Gastroesophageal sphincter (tissue), 4 donors: ENCODE measurements at regions not wholly inside any gene's neighbourhood (a gene's known extent, or its start where the extent isn't known, plus 50 kb on each side); places are given as distances from the start of the nearest gene placed in this dataset.

ENCODE experiments used
- ATAC-seq: fragments of 150-250 bp; one replicate; pipeline ENCODE4 v1.9.1; 2016; ENCODE audit warnings: mild to moderate bottlenecking, moderate library complexity
- H3K27ac ChIP-seq, 4 donors: fragments of 200-600 bp; sonication (generic) in 3 of 4; 1 replicate in 3 of 4; 2 replicates in 1 of 4; pipeline ENCODE4 v1.5.1; 2016 to 2019
- H3K27me3 ChIP-seq: fragments of 200-600 bp; sonication (generic); one replicate; pipeline ENCODE4 v1.5.1; 2019
- H3K36me3 ChIP-seq, 2 donors: fragments of 200-600 bp; sonication (generic); one replicate each; pipeline ENCODE4 v1.5.1; 2019; ENCODE audit warnings: control low read depth in 1 of 2
- H3K4me1 ChIP-seq, 3 donors: fragments of 200-600 bp; sonication (generic); 1 replicate in 2 of 3; 2 replicates in 1 of 3; pipeline ENCODE4 v1.5.1; 2016 to 2019; ENCODE audit warnings: control low read depth in 2 of 3
- H3K4me3 ChIP-seq, 2 donors: fragments of 200-600 bp; sonication (generic); one replicate each; pipeline ENCODE4 v1.5.1; 2019; ENCODE audit warnings: mild to moderate bottlenecking in 1 of 2, moderate library complexity in 1 of 2
- H3K9me3 ChIP-seq, 3 donors: fragments of 200-600 bp; sonication (generic); one replicate each; pipeline ENCODE4 v1.5.1; 2017 to 2019; ENCODE audit warnings: control low read depth in 2 of 3
- EP300 ChIP-seq: sonication (generic); formaldehyde crosslinking; IDR thresholded peaks from one replicate; pipeline ENCODE4 v1.6.1; 2017; ENCODE audit warnings: antibody characterized with exemption, mild to moderate bottlenecking
- POLR2A ChIP-seq, 2 donors: fragments of 450-650 bp; IDR thresholded peaks; one replicate each; pipeline ENCODE4 v1.6.1; 2017; ENCODE audit warnings: antibody characterized with exemption in 2 of 2, mild to moderate bottlenecking in 2 of 2, moderate library complexity in 1 of 2
- POLR2AphosphoS5 ChIP-seq: sonication (generic); formaldehyde crosslinking; IDR thresholded peaks from one replicate; pipeline ENCODE4 v1.6.1; 2017; ENCODE audit warnings: antibody characterized with exemption
- whole genome bisulfite sequencing, 2 donors: methylation state at CpG; one replicate each; pipeline ENCODE4 v1.1.5; 2018; ENCODE audit warnings: low coverage in 1 of 2; 5-methylcytosine and 5-hydroxymethylcytosine counted together
- TF ChIP-seq, protein P1 (sequence below), 4 experiments: fragments of 200-600 bp in 2 of 4; fragments of 450-650 bp in 2 of 4; sonication (generic) in 1 of 4; IDR thresholded peaks; one replicate each; pipeline ENCODE4 v1.5.1; 2017 to 2019; ENCODE audit warnings: antibody characterized with exemption in 4 of 4, mild to moderate bottlenecking in 2 of 4, moderate library complexity in 2 of 4

DNA sequence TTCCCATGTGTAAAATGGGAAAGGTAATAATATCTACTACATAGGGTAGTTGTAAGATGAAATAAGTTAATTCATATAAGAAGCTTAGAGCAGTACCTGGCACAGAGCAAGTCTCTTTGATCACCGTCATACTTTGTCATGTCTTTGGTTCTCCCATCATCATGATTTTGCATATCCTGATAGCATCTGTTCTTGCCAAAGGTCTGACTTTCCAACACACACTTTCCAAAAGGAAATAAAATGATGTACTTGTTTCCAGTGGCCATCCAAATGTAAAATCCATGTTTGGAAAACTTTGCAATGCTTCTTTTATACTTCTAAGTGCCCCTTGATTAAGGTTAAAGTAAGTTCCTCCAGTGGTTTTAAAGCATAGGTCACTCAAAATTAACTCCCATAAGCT is 266.9 kb upstream of the PTGER4 start:
- H3K27ac ChIP-seq: no peak overlapping the region
- H3K4me3 ChIP-seq: no peak overlapping the region
- TF ChIP-seq POLR2A (IDR thresholded peaks at IDR 0.05) (no peak), EP300 (no peak), POLR2AphosphoS5 (no peak)
- H3K36me3 ChIP-seq: no peaks in the 10 kb centered on the region
- peaks cover 0 to 7% (median 0%) of the 10 kb centered on the region in 3 donors for H3K4me1 ChIP-seq
- no peak for ATAC-seq
- H3K27me3 ChIP-seq: no peaks in the 10 kb centered on the region
- H3K9me3 ChIP-seq: no peaks in the 10 kb centered on the region
- WGBS, 2 donors: 82 to 88% methylated on average over 1 of the region's 1 CpG

DNA sequence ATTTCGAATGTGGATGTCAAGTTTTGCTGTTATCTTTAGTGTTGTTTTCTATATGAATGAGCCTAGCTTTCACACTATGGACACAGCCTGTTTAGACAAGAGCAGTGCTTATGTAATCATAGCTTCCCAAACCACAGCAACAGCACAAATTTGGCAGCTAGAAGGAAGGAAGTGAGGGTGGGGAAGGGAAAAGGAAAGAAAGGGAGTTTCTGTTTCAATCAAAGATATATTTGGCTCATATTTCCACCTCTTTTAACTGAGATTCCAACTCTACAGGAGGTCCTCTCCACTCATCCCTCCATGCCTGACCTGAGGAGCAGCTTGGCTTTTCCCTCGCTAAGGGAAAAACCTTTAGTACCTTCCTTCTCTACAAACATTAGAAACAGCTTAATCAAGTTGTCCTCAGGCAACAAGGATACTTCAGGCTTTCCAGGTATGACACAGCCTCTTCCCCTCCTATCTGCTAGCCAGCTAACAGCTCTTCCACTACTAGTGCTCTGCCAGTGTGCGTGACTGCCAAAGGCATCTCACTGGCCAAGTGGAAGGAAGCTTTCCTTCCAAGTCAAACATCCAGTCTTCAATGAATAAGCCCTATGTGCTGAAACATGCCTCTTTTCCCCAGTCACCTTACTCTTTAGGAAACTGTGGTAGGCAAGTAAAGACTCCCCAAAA is 268.6 kb upstream of the PTGER4 start:
- H3K27ac ChIP-seq: peak overlapping the region in 2 of 4 donors; percentile 2 to 29
- TF ChIP-seq POLR2AphosphoS5: no peak
- no peak for TF ChIP-seq EP300
- TF ChIP-seq POLR2A (IDR thresholded peaks at IDR 0.05): no peak
- TF ChIP-seq, protein P1, sequence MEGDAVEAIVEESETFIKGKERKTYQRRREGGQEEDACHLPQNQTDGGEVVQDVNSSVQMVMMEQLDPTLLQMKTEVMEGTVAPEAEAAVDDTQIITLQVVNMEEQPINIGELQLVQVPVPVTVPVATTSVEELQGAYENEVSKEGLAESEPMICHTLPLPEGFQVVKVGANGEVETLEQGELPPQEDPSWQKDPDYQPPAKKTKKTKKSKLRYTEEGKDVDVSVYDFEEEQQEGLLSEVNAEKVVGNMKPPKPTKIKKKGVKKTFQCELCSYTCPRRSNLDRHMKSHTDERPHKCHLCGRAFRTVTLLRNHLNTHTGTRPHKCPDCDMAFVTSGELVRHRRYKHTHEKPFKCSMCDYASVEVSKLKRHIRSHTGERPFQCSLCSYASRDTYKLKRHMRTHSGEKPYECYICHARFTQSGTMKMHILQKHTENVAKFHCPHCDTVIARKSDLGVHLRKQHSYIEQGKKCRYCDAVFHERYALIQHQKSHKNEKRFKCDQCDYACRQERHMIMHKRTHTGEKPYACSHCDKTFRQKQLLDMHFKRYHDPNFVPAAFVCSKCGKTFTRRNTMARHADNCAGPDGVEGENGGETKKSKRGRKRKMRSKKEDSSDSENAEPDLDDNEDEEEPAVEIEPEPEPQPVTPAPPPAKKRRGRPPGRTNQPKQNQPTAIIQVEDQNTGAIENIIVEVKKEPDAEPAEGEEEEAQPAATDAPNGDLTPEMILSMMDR (IDR thresholded peaks at IDR 0.05): no peak
- no peaks in the 10 kb centered on the region for H3K36me3 ChIP-seq
- no peaks in the 10 kb centered on the region for H3K9me3 ChIP-seq
- 47 to 84% methylated on average over 3 of the region's 3 CpGs for whole genome bisulfite sequencing, 2 donors
- H3K4me1 ChIP-seq: peaks cover 0 to 7% (median 0%) of the 10 kb centered on the region in 3 donors
- peak; percentile 53 for ATAC-seq
- H3K4me3 ChIP-seq: no peak overlapping the region
- no peaks in the 10 kb centered on the region for H3K27me3 ChIP-seq

DNA sequence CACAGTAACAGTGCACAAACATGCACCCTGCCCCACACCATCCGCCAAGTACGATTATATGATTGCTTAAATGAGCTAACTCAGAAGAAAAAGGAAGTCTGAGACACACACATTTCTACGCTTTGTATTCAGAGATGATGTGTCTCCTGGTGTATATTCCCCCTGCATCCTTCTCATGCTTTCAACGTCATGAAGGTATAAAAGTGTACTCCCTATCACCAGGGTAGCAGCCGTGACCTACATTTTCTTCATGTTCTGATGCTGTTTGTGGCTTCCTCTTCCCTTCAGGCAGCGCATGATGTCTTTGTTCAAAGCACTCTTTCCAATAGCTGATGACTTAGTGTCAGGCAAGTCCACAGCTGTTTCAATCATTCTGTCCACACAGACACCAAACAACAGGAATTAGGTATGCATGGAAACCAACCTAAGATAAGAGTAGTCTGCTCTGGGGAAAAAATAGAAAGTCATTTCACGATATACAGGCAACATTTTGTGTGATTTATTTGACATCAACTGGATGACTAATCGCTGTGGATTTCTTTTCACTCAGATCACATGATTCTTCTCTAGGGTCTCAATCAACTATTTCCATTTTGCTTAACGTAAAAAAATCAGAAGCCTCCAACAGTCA is 269.4 kb upstream of the PTGER4 start:
- TF ChIP-seq, protein P1 (IDR thresholded peaks at IDR 0.05): no peak
- TF ChIP-seq EP300 (no peak), POLR2A (IDR thresholded peaks at IDR 0.05) (no peak), POLR2AphosphoS5 (no peak)
- H3K36me3 ChIP-seq: no peaks in the 10 kb centered on the region
- no peak overlapping the region for H3K4me3 ChIP-seq
- 53 to 57% methylated on average over 8 to 9 of the region's 9 CpGs for WGBS, 2 donors
- H3K27me3 ChIP-seq: no peaks in the 10 kb centered on the region
- H3K4me1 ChIP-seq: peaks cover 0 to 15% (median 0%) of the 10 kb centered on the region in 3 donors
- H3K9me3 ChIP-seq: no peaks in the 10 kb centered on the region
- peak; percentile 43 for ATAC-seq
- no peak overlapping the region for H3K27ac ChIP-seq

DNA sequence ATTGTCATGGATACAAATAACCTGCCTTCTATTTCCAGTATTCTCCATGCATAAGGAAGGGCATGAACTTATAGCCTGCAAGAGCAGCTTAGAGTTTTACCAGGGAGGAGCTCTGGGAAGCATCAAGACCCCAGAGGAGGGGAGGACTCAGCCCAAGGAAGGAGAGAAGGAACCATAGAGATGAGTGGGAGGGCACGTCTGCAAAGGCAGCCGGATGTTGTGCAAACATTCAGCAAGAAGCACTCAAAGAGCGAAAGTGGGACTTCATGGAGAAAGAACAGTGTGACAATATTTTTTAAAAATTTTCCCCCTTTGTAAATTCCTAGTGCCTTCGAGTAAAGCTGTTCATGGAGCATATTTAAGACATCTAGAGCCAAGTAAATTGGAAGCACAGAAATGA is 270.1 kb upstream of the PTGER4 start:
- Histone ChIP-seq H3K36me3 (no peaks in the 10 kb centered on the region), H3K4me3 (no peak overlapping the region), H3K4me1 (peaks cover 0 to 17% (median 0%) of the 10 kb centered on the region in 3 donors), H3K27ac (no peak overlapping the region), H3K9me3 (no peaks in the 10 kb centered on the region), H3K27me3 (no peaks in the 10 kb centered on the region)
- WGBS, 2 donors: 76 to 84% methylated on average over 4 of the region's 4 CpGs
- no peak for ATAC-seq
- TF ChIP-seq POLR2A (IDR thresholded peaks at IDR 0.05) (no peak), EP300 (no peak), POLR2AphosphoS5 (no peak)
- TF ChIP-seq, protein P1 (IDR thresholded peaks at IDR 0.05): no peak

DNA sequence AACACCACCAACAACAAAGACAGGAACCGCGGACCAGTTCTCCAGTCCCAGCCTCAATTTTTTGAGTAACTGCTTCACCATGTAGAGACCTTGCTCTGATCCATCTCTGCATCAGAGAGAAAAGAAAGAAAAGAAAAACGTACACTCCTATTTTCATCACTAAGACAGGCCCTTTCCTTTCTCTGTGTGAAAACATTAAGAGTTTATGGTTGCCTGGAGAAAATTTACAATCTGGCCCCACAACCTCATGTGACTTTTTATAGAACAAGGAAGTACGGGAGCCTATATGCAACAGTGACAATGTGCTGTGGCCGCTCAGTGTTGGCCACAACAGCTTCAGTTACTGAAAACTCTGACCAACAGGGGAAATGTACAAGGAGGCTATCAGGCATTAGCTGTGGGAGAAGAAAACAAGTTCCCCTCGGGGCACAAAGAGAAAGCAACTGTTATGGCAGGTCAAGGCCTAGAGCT is 272.9 kb upstream of the PTGER4 start:
- H3K27ac ChIP-seq: peak overlapping the region in 2 of 4 donors; percentile 13 to 28
- H3K9me3 ChIP-seq: no peaks in the 10 kb centered on the region
- 52 to 57% methylated on average over 3 to 6 of the region's 6 CpGs for WGBS, 2 donors
- no peaks in the 10 kb centered on the region for H3K27me3 ChIP-seq
- H3K4me1 ChIP-seq: peaks cover 0 to 17% (median 0%) of the 10 kb centered on the region in 3 donors
- no peak overlapping the region for H3K4me3 ChIP-seq
- no peaks in the 10 kb centered on the region for H3K36me3 ChIP-seq
- no peak for ATAC-seq
- no peak for TF ChIP-seq EP300
- no peak for TF ChIP-seq POLR2A (IDR thresholded peaks at IDR 0.05)
- TF ChIP-seq, protein P1 (IDR thresholded peaks at IDR 0.05): no peak
- TF ChIP-seq POLR2AphosphoS5: no peak
